KMS-11 (cell line): ENCODE measurements at regions not wholly inside any gene's neighbourhood (a gene's known extent, or its start where the extent isn't known, plus 50 kb on each side); places are given as distances from the start of the nearest gene placed in this dataset.

Experiments
- H2AFZ ChIP-seq: fragments of 200-600 bp; sonication (generic); 2 replicates; pipeline ENCODE4 v1.6.1; 2016; ENCODE audit warnings: antibody characterized with exemption, mixed run types, low read depth
- H3K27ac ChIP-seq: fragments of 200-600 bp; sonication (generic); 2 replicates; pipeline ENCODE4 v1.6.1; 2016; ENCODE audit warnings: mild to moderate bottlenecking, mixed run types
- H3K27me3 ChIP-seq: fragments of 200-600 bp; sonication (generic); 2 replicates; pipeline ENCODE4 v1.6.1; 2017; ENCODE audit warnings: mild to moderate bottlenecking, low read depth, mixed run types, moderate library complexity; ENCODE audit not compliant: insufficient read depth
- H3K36me3 ChIP-seq: fragments of 200-600 bp; sonication (generic); 2 replicates; pipeline ENCODE4 v1.6.1; 2017; ENCODE audit warnings: mild to moderate bottlenecking, mixed run types; ENCODE audit not compliant: insufficient read depth
- H3K4me1 ChIP-seq: fragments of 200-600 bp; sonication (generic); 2 replicates; pipeline ENCODE4 v1.6.1; 2016; ENCODE audit warnings: mild to moderate bottlenecking, low read depth, mixed run types; ENCODE audit not compliant: poor library complexity, severe bottlenecking
- H3K4me2 ChIP-seq: fragments of 200-600 bp; sonication (generic); 2 replicates; pipeline ENCODE4 v1.7.0; 2016; ENCODE audit warnings: mild to moderate bottlenecking, mixed run types
- H3K4me3 ChIP-seq: fragments of 200-600 bp; sonication (generic); IDR thresholded peaks from 2 replicates; pipeline ENCODE4 v1.6.1; 2017; ENCODE audit warnings: low read depth, low read length, mixed read lengths; ENCODE audit not compliant: insufficient read depth
- H3K79me2 ChIP-seq: fragments of 200-600 bp; sonication (generic); 2 replicates; pipeline ENCODE4 v1.6.1; 2016; ENCODE audit warnings: low read depth, mixed run types; ENCODE audit not compliant: insufficient read depth
- H3K9ac ChIP-seq: fragments of 200-600 bp; sonication (generic); 2 replicates; pipeline ENCODE4 v1.6.1; 2016; ENCODE audit warnings: mild to moderate bottlenecking, mixed run types
- H4K20me1 ChIP-seq: fragments of 200-600 bp; sonication (generic); 2 replicates; pipeline ENCODE4 v1.6.1; 2016; ENCODE audit warnings: mild to moderate bottlenecking, mixed run types; ENCODE audit not compliant: insufficient read depth
- CTCF ChIP-seq: fragments of 200-600 bp; sonication (generic); conservative IDR thresholded peaks from 2 replicates; pipeline ENCODE4 v1.6.1; 2017; ENCODE audit warnings: low read depth, mild to moderate bottlenecking, antibody characterized with exemption, low read length, moderate library complexity, mixed read lengths

GRCh38 chr6:22826961-22827360 lies 257.6 kb downstream of the HDGFL1 start:
- H4K20me1 ChIP-seq = no peaks in the 10 kb centered on the region
- H3K9ac ChIP-seq = no peak overlapping the region
- TF ChIP-seq CTCF = no peak
- no peaks in the 10 kb centered on the region for H3K27me3 ChIP-seq
- H3K4me2 ChIP-seq = no peak overlapping the region
- H3K4me1 ChIP-seq = no peaks in the 10 kb centered on the region
- no peaks in the 10 kb centered on the region for H3K36me3 ChIP-seq
- H2AFZ ChIP-seq = no peak overlapping the region
- H3K27ac ChIP-seq = no peak overlapping the region
- no peaks in the 10 kb centered on the region for H3K79me2 ChIP-seq
- no peak overlapping the region for H3K4me3 ChIP-seq

- Histone ChIP-seq H2AFZ (no peak overlapping the region), H3K4me1 (no peaks in the 10 kb centered on the region), H3K4me2 (no peak overlapping the region), H3K27ac (no peak overlapping the region), H3K9ac (no peak overlapping the region), H3K36me3 (no peaks in the 10 kb centered on the region), H3K4me3 (no peak overlapping the region), H4K20me1 (no peaks in the 10 kb centered on the region), H3K79me2 (no peaks in the 10 kb centered on the region), H3K27me3 (no peaks in the 10 kb centered on the region)
- TF ChIP-seq CTCF = no peak
These were observed 258.4 kb downstream of the HDGFL1 start for GRCh38 chr6:22827760-22828159.

GRCh38 chr6:22828179-22829062 lies 259.1 kb downstream of the HDGFL1 start:
- no peak overlapping the region for H2AFZ ChIP-seq
- no peak overlapping the region for H3K9ac ChIP-seq
- H3K27me3 ChIP-seq = no peaks in the 10 kb centered on the region
- H3K4me1 ChIP-seq = no peaks in the 10 kb centered on the region
- no peak overlapping the region for H3K4me2 ChIP-seq
- no peaks in the 10 kb centered on the region for H3K79me2 ChIP-seq
- H4K20me1 ChIP-seq = no peaks in the 10 kb centered on the region
- no peaks in the 10 kb centered on the region for H3K36me3 ChIP-seq
- no peak overlapping the region for H3K27ac ChIP-seq
- no peak overlapping the region for H3K4me3 ChIP-seq
- TF ChIP-seq CTCF = peak; percentile 36; the same call in 1 of the 2 replicates

GRCh38 chr6:22829070-22829469 lies 259.7 kb downstream of the HDGFL1 start:
- Histone ChIP-seq H3K9ac (no peak overlapping the region), H3K27me3 (no peaks in the 10 kb centered on the region), H3K36me3 (no peaks in the 10 kb centered on the region), H4K20me1 (no peaks in the 10 kb centered on the region), H3K4me1 (no peaks in the 10 kb centered on the region), H2AFZ (no peak overlapping the region), H3K4me3 (no peak overlapping the region), H3K27ac (no peak overlapping the region), H3K4me2 (no peak overlapping the region), H3K79me2 (no peaks in the 10 kb centered on the region)
- no peak for TF ChIP-seq CTCF
